HG02840 (cell line): ENCODE measurements at regions not wholly inside any gene's neighbourhood (a gene's known extent, or its start where the extent isn't known, plus 50 kb on each side); places are given as distances from the start of the nearest gene placed in this dataset.
"Not testable (repeated sequence)": the region's sequence is repeated elsewhere in the genome, so short reads cannot be mapped to it uniquely, and the experiment has no call there.

ENCODE experiments used
- ATAC-seq: cut with Tn5 transposase; IDR thresholded peaks from one replicate; pipeline ENCODE4 v1.9.1; 2021; ENCODE audit warnings: mild to moderate bottlenecking, moderate library complexity, moderate number of reproducible peaks; ENCODE audit not compliant: unreplicated experiment, low FRiP score

DNA sequence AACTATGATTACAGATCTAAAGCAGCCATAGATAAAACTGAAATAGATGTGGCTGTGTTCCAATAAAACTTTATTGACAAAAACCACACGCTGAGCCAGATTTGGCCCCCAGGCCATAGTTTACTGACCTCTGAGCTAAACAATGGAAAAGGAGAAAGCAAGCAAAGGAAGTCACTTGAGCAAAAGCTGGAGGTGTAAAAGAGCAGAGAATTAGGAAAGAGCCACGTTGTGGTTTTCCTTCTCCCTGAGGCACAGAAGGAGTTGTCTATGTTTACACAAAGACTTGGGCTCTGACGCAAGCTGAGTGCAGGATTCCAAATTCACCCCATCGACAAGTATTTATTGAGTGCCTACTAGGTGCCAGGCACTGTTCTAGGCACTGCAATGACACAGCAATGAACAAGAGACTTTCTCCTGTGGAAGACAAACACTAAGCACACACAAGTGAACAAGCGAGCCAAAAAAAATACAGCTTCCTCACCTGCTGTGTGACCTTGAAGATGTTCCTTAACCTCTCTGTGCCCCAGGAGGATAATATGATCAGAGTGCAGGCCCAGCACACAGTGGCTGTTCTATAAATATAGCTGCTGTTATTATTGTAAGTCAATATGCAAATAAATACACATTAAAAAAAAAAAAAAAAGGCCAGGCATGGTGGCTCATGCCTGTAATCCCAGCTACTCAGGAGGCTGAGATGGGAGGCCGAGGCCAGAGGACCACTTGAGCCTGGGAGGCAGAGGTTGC, 75.4 kb upstream of the PTPN1 start:
- ATAC-seq = no peak

GRCh38 chr20:50435397-50436051, 74.7 kb upstream of the PTPN1 start:
- no peak for ATAC-seq

DNA sequence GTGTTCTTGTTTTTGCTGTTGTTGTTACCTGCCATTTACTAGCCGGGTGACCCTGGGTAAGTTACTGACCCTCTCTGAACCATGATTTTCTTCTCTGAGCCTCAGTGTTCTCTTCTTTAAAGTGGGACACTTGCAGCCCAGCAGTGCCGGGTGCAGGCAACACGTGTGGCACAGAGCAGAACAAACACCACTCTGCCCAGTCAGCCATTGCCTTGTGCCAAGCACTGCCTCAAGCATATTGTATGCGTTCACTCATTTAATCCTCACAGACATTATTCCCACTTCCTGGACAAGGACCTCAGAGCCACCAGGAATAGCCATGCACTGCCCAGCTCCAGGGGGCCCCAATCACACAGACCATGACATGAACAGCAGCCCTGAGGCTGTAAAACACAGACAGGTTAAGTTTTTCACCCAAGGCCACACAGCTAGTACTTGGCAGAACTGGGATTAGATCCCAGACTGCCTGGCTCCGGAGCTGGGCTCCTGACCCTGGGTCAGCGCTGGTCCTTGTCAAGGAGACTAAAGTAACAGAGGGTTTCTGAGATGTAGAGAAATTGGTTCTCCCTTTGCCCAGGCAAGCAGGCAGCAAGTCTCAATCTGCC, 74.0 kb upstream of the PTPN1 start:
- ATAC-seq = no peak

DNA sequence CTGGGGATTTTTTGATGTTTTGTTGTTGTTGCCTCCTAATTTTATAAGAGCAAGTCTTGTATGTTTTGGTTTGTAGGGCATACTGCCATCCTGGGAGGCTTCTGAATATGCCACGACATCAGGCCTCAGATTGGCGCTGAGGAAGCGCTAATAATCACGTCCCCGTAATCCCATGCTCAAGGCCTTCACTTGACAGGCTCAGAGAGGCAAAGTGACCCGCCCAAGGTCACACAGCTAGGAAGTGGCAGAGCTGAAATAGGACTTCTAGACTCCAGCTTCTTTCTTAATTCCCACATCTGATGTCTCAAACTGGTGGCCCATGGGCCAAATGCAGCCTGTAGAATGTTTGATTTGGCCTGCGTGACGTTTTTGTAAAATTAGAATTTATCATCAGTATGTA, 73.5 kb upstream of the PTPN1 start:
- ATAC-seq = no peak

DNA sequence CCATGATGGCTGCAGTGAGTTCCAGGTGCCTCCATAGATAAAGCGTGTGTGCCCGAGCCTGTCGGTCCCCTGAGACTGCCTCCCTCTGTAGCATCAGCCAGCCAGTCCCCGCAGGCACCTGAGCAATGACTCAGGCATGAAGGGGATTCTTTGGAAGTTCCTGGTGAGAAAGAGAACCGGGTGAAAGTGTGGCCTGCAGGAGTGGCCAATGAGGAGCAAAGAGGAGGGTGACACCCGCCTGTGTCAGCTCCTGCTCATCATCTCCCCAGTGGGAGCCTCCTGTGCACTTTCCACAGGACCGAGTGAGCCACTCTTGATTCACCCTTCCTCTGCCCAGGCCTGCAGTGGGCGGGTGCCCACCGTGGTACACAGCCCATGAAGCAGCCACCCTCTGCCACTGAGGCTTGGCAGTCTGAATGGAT, 71.2 kb upstream of the PTPN1 start:
- ATAC-seq = no peak

DNA sequence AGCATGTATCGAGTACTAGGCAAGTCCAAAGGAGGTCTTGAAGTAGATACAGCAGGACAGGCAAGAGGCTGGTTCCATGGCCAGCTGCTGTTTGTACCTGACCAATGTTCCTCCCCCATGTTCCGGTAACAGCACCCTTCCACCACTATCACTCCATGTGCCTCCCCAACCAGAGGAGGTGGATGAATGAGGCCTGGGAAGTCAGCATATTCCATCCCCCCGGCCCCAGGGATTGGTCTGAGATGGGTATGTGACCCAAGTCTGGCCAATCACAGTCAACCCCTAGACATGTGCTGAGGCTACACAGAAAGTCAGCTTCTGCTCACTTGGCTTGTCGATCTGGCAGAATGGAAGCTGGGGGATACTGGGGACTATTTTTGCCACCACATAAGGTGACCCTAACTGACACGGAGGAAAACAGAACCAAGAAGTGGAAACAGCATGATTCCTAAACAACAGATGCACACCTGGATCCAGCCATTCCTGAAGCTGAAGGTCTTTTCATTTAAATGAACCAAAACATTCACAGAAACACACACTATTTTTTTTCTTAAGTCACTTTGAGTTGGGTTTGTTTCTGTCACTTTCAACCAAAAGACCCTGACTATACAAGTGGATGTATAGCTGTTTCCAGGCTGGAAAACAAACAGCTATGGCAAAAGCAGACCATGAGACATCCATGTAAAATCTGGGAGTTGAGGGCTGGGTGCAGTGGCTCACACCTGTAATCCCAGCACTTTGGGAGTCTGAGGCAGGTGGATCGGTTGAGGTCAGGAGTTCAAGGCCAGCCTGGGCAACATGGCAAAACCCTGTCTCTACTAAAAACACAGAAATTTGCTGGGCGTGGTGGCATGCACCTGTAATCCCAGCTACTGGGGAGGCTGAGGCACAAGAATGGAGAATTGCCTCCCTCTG, 70.4 kb upstream of the PTPN1 start:
- ATAC-seq = no peak

DNA sequence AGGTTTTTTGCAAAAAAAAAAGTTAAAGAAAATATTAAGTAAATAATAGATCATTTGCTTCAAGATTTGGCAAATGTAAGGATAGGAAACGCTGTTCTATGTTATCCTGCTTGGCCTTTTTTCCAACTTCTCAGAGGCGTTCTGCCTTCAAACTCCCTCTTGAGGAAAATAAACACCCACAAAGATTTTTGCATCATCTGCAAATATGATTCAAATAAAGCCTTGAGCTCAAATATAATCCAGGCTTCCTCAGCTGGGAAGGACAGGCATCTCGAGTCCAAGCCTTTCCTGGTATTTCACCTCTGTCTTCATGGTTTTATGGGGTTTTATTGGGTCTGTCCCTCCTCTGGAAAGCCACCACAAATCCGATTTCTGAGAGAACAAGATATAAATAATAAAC, 67.7 kb upstream of the PTPN1 start:
- ATAC-seq = no peak

- no peak for ATAC-seq
Observed at GRCh38 chr20:50445354-50446151, 64.6 kb upstream of the PTPN1 start.

DNA sequence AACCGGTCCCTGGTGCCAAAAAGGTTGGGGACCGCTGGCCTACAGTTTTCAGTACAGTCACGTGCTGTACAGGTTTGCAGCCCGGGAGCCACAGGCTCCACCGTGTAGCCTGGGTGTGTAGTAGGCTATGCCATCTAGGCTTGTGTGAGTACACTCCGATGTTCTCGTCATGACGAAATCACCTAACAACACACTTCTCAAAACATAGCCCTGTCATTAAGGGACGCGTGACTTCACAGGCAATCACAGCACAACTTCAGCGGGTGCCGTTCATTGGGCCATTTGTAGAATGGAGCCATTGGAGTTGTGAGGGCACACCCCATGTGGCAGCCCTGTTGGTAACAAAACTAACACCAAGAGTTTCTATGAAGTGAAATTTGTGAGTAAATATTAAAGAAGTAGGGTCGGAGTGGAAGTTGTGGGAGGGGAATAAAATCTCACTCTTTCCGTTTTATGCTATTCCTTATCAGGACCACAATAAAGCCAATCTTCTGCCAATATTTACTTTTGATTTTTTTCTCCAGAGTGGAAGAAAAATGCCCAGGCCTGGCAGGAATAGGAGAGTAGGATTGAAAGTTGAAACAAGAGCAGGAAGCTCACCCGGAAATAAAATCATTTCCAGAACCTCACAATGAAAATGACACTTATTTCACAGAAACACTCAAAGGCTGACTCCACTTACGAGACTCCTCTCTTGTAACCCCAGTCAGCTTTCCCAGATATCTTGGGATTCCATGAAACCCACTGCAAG, 63.7 kb upstream of the PTPN1 start:
- ATAC-seq = no peak

- ATAC-seq = no peak
Observed at GRCh38 chr20:50447102-50447804, 62.9 kb upstream of the PTPN1 start.

DNA sequence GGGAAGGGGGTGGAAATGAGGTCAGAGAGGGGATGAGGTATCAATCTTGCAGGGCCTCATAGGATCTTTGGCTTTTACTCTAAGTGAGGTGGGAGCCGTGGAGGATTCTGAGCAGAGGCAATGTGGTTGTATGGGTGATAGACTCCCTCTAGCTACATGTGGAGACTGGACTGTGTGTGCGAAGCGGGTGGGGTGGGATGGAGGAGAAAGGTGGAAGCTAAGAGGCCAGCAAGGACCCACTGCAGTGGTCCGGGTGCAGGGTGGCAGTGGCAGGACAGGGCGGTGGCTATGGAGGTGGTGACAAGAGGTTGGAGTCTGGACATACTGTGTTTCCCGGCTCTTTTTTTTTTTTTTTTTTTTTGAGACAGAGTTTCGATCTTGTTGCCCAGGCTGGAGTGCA, 62.4 kb upstream of the PTPN1 start:
- ATAC-seq = no peak

DNA sequence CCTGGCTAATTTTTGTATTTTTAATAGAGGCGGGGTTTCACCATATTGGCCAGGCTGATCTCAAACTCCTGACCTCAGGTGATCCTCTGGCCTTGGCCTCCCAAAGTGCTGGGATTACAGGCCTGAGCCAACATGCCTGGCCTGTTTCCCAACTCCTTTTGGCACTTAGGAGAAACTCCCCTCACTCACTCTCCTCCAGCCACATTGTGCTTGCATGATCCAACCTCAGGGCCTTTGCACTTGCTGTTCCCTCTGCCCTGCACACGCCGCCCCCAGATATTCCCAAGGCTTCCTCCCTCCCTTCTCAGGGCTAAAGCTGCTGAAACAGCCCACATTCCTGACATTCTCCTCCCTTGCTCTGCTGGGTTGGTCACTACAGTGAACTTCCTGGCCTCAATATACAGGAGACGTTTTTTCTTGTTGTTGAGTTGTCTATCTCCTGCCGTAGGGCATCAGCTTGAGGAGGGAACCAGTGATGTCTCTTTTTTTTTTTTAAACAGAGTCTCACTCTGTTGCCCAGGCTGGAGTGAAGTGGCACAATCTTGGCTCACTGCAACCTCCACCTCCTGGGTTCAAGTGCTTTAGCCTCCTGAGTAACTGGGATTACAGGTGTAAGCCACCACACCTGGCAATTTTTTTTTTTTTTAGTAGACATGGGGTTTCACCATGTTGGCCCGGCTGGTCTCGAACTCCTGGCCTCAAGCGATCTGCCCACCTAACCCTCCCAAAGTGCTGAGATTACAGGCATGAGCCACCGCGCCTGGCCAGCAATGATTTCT, 61.4 kb upstream of the PTPN1 start:
- not testable (repeated sequence) for ATAC-seq

DNA sequence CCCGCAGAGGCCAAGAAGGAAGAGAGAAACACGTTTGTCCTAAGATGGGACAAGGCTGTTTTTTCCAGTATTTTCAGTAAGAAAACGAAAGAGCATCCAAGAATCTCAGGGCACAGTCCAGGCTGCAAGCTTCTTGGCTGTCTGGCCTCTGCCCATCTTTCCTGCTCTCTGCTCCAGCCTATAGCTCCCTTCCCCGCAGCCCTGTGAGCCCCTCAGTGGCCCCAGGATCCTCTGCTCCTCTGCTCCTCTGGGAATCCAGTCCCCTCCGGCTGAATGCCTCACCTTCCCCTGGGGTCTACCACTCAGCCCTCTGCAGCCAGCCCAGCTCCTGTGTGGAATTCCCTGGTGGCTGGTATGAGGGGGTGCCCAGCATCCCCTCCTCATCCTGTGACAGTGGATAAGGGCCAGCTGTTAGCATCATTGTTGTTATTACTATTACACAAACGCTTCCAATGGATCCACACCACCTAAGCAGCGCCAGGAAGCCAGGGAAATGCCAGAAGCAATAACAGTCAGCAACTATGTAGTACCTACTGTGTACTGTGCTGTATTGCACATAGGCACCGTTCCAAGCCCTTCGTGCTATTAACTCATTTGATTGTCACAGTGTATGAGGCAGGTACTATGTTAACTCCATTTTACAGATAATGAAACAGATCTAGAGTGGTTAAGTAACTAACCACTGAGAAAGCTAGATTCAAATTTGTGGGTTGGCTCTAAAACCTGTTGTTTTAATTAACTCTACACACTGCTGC, 60.3 kb upstream of the PTPN1 start:
- peak; percentile 51 for ATAC-seq

GRCh38 chr20:50450493-50450826, 59.7 kb upstream of the PTPN1 start:
- no peak for ATAC-seq

GRCh38 chr20:50450881-50451752, 59.1 kb upstream of the PTPN1 start:
- ATAC-seq = peak; percentile 82

DNA sequence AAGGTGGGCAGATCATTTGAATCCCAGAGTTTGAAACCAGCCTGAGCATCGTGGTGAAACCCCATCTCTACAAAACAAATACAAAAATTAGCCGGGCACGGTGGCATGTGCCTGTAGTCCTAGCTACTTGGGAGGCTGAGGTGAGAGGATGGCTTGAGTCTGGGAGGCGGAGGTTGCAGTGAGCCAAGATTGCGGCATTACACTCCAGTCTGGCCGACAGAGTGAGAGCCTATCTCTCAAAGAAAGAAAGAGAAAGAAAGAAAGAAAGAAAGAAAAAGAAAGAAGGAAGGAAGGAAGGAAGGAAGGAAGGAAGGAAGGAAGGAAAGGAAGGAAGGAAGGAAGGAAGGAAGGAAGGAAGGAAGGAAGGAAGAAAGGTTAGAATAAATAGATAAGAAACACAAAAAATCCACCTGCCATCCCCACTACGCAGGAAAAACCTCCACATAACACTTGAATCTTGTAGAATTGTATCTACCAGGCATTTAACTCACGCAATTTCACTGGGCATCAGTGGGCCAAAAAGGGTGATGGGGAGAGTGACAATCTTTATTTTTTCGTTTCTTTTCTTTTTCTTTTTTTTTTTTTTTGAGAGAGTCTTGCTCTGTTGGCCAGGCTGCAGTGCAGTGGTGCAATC, 58.3 kb upstream of the PTPN1 start:
- not testable (repeated sequence) for ATAC-seq
